GM18868 (cell line): ENCODE measurements at regions not wholly inside any gene's neighbourhood (a gene's known extent, or its start where the extent isn't known, plus 50 kb on each side); places are given as distances from the start of the nearest gene placed in this dataset.

Experiments
- ATAC-seq: cut with Tn5 transposase; IDR thresholded peaks from one replicate; pipeline ENCODE4 v1.9.1; 2021; ENCODE audit warnings: mild to moderate bottlenecking, moderate library complexity; ENCODE audit not compliant: unreplicated experiment

GRCh38 chr2:117763804-117764203 is 50.7 kb upstream of the DDX18 start:
- no peak for ATAC-seq
